Activated CD8-positive, alpha-beta memory T cell treated with anti-CD3 and anti-CD28 coated beads for 48 hours (primary cell): ENCODE measurements at regions not wholly inside any gene's neighbourhood (a gene's known extent, or its start where the extent isn't known, plus 50 kb on each side); places are given as distances from the start of the nearest gene placed in this dataset.
"Not testable (repeated sequence)": the region's sequence is repeated elsewhere in the genome, so short reads cannot be mapped to it uniquely, and the experiment has no call there.

ENCODE experiments used
- DNase-seq, 3 experiments: peaks; one replicate each; pipeline ENCODE4 v3.0.0-alpha.2; 2020; ENCODE audit warnings: low read depth in 2 of 3, low spot score in 2 of 3

GRCh38 chr16:88241404-88242311 lies 141.1 kb upstream of the ZNF469 start:
- DNase-seq, result not testable (repeated sequence)

GRCh38 chr16:88242312-88243295 lies 140.2 kb upstream of the ZNF469 start:
- not testable (repeated sequence) for DNase-seq

GRCh38 chr16:88243921-88244320 lies 138.8 kb upstream of the ZNF469 start:
- not testable (repeated sequence) for DNase-seq

GRCh38 chr16:88245241-88246081 lies 137.3 kb upstream of the ZNF469 start:
- DNase-seq, result not testable (repeated sequence)

GRCh38 chr16:88246955-88247582 lies 135.7 kb upstream of the ZNF469 start:
- not testable (repeated sequence) for DNase-seq

- DNase-seq, result not testable (repeated sequence)
Observed at GRCh38 chr16:88247583-88247966, 135.2 kb upstream of the ZNF469 start.

DNA sequence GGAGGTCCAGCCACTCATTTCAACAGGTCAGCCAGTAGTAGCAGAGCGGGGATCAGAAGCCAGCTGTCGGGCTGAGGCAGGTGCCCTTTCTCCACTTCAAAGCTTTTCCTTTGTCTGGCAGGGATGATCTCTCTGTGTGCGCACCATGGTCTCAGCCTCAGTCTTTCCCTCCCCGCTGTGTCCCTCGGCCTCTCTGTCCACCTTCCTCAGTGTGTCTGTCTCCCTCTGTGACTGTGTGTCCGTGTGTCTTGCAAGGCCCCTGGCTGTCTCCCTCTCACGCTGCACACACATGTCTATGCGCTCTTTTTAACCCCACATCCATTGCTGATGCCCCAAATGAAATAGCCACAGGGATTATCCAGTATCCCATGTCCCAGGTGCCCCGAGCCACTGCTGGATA lies 134.0 kb upstream of the ZNF469 start:
- not testable (repeated sequence) for DNase-seq

DNA sequence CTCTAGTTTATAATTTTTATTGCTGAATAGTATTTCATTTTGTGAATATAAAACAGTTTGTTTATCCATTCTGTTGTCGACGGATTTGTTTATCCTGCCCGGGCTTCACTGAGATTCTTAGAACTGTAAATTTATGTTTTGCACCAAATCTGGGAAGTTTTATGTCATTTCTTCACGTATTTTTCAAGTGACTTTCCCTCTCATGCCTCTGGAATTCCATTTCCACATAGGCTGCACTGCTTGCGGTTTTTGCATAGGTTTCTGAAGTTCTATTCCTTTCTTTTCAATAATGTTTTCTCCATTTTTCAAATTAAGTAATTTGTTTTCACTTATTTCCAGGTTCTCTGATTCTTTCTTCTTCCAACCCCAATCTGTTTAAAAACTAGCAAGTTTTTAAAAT lies 132.4 kb upstream of the ZNF469 start:
- not testable (repeated sequence) for DNase-seq

GRCh38 chr16:88252057-88252794 lies 130.5 kb upstream of the ZNF469 start:
- DNase-seq, result not testable (repeated sequence)

- DNase-seq, result not testable (repeated sequence)
Observed at GRCh38 chr16:88258141-88258540, 124.6 kb upstream of the ZNF469 start.

DNA sequence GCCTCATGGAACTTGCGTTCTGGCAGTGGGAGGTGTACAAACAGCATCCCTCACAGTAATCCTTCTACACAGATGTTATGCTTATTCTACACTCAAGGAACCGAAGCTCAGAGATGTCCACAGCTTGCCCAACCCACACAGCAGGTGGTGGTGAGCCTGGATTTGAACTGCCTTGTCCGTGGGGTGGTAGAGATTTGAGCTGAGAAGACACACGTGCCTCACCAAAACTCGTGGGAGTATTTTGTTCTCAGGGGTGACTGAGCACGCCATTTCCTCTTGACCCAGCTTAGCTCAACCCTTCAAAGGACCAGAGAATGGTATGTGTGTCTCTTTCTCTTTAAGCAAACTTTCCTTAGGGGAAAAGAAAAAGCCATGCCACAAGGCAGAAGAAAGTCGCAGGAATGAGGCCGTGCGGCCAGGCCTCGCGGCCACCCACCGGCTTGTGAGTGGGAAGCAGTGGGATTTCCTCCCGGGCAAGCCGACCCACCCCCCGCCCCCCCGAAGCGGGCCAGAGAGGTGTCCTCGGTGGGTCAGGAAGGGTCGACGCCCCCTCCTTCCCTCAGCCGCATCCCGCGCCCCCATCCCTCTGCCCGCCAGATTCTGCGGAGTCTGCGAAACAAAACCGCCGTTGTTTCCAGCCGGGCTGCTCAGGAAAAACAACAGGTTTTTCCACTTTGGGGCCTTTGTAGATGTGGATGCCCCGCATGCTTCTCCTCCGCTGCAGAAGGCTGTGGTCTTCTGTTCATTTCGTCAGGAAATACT lies 123.8 kb upstream of the ZNF469 start:
- not testable (repeated sequence) for DNase-seq

DNA sequence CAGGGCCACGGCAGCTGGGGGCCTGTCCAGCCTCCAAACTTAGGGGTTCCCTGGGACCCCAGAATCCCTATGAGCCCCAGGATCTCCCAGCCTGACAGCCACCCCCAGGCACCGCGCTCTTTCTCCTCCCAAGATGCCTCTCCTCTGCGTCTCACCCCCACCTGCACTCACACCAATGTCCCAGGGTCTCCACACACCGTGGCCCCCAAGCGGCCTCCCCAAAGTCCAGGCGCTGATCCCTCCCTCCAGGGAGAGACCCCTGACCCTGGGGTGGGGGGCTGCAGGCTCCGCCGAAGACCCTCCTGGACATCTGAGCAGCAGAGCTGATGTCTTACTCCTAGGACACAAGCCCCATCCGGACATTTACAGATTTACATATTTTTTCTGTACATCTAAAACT lies 123.2 kb upstream of the ZNF469 start:
- DNase-seq, result not testable (repeated sequence)

DNA sequence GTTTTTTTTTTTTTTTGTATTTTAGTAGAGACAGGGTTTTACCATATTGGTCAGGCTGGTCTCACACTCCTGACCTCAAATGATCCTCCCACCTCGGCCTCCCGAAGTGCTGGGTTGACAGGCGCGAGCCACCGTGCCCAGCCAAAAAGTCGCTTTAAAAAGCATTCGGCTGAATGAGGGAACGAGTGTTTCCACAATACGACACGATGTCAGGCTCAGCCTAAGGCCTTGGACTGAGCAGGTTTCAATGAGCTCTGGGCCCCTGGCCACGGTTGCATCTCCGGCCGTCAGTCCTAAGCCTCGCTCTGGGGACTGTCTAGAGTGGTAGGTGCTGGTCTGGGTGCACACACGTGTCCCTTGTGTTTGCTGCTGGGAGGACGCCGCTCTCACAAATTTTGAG lies 122.6 kb upstream of the ZNF469 start:
- not testable (repeated sequence) for DNase-seq

DNA sequence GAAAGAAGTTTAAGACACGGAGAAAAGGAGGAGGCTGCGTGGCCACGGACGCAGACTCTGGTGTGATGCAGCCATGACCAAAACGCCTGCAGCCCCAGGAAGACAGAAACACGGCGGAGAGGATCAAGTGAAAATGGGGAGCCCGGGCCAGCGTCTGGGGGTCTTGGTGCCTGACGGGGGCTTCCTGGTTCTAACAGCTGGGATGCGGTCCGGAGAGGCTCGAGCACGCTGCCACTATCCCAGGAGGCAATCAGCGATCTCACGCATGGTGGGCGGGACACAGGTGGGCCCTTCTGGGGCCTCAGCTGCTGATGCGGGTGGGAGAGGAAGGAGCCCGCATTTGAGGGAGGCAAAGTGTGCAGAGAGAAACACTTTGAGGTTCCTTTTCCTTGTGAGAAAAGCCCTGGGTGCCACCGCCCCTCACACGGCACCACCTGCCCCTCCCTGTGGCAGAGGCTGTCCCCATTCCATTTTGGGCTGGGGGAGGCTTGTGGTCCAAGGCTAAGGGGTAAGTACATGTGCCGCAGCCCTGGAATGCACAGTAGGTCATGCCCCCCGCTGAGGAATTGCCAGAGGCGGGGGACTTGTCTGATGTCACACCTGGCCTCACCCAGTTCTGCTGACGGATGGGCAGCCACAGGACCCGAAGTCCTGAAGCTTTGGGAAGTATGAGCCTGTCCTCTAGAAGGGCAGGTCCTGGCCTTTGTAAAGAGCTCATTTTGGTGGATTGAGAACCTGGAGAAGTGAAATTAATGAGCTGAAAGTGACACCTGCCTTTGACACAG lies 121.7 kb upstream of the ZNF469 start:
- DNase-seq, result not testable (repeated sequence)

- not testable (repeated sequence) for DNase-seq
Observed at GRCh38 chr16:88261814-88262605, 120.7 kb upstream of the ZNF469 start.

DNA sequence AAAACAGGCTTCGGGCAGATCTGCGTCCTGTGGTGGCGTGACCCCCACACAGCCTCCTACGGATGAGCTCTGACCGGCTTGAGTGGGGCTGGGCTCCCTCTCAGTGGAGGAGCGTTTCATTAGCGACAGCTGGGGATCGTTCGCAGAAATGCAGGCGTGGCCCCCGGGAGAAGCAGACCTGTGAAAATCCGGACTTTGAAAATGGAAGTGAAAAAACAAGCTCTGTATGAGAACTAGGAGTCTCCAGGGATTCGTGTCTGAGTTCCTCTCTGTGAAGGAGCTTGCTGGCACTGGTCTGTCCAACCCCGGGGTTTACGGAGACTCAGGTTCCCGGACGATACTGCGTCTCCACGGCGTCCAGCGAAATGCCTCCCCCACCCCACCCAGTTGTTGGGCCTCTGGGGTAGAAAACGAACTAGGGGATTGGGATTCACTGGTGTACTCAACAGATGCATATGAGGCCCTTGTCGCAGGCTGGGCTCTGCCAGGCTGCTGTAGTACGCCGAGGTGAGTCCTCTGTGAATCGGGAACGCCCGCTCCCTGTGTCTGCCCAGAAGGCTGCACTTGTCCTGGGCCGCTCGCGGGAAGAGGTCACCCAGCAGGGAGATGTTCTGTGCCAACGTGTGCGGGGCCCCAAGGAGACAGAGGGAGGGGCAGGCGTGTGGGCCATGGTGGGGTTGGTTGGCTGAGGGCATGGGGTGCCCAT lies 119.7 kb upstream of the ZNF469 start:
- not testable (repeated sequence) for DNase-seq
